PC-3 (cell line): ENCODE measurements at regions not wholly inside any gene's neighbourhood (a gene's known extent, or its start where the extent isn't known, plus 50 kb on each side); places are given as distances from the start of the nearest gene placed in this dataset.

Source experiments
- ATAC-seq: fragments of 200-7000 bp; cut with Tn5 transposase; 2 replicates; pipeline ENCODE4 v1.9.1; 2020; ENCODE audit warnings: mild to moderate bottlenecking, moderate library complexity
- BruUV-seq: library from RNA; stranded (reverse); fragments of 400-500 nt; replicated peaks from 2 replicates; lab custom pipeline; 2021; lab: Mats Ljungman, UMichigan
- CTCF ChIA-PET: fragments of 300-600 bp; sonication (Branson Sonifier 250); formaldehyde crosslinking; loops from one replicate; lab custom pipeline; 2022; ENCODE audit warnings: antibody characterized with exemption; lab: Charles Lee
- POLR2A ChIA-PET: fragments of 300-600 bp; sonication (Branson Sonifier 250); formaldehyde crosslinking; loops from one replicate; lab custom pipeline; 2022; ENCODE audit warnings: antibody characterized with exemption; ENCODE audit not compliant: unreplicated experiment; lab: Charles Lee
- DNase-seq: peaks from one replicate; pipeline ENCODE4 v3.0.0-alpha.2; 2015
- H2AFZ ChIP-seq: fragments of 300-600 bp; sonication (generic); 2 replicates; pipeline ENCODE4 v1.6.0; 2016; ENCODE audit warnings: antibody characterized with exemption, low read length
- H3F3A ChIP-seq: fragments of 300-600 bp; sonication (generic); one replicate; pipeline ENCODE4 v1.6.0; 2017; ENCODE audit warnings: antibody characterized with exemption, low read length, control low read depth, mild to moderate bottlenecking; ENCODE audit not compliant: unreplicated experiment
- H3K27ac ChIP-seq: fragments of 300-600 bp; sonication (generic); 2 replicates; pipeline ENCODE4 v1.5.1; 2016; ENCODE audit warnings: mild to moderate bottlenecking, low read length
- H3K27me3 ChIP-seq: fragments of 300-600 bp; sonication (generic); 2 replicates; pipeline ENCODE4 v1.6.1; 2016; ENCODE audit warnings: low read length, mixed read lengths
- H3K36me3 ChIP-seq: fragments of 300-600 bp; sonication (generic); 2 replicates; pipeline ENCODE4 v1.6.1; 2016; ENCODE audit warnings: low read depth, mixed run types, low read length, mixed read lengths
- H3K4me1 ChIP-seq: fragments of 300-600 bp; sonication (generic); 2 replicates; pipeline ENCODE4 v1.5.1; 2016; ENCODE audit warnings: low read length; ENCODE audit not compliant: insufficient read depth
- H3K4me2 ChIP-seq: fragments of 300-600 bp; sonication (generic); 2 replicates; pipeline ENCODE4 v1.6.0; 2016; ENCODE audit warnings: low read length
- H3K4me3 ChIP-seq: fragments of 300-600 bp; sonication (generic); 2 replicates; pipeline ENCODE4 v1.5.1; 2016; ENCODE audit warnings: mild to moderate bottlenecking, low read length, mixed read lengths
- H3K79me2 ChIP-seq: fragments of 300-600 bp; sonication (generic); 2 replicates; pipeline ENCODE4 v1.6.1; 2017; ENCODE audit warnings: low read length, mixed read lengths
- H3K9ac ChIP-seq: fragments of 300-600 bp; sonication (generic); 2 replicates; pipeline ENCODE4 v1.6.0; 2016; ENCODE audit warnings: mild to moderate bottlenecking, low read length
- H3K9me2 ChIP-seq: fragments of 300-600 bp; sonication (generic); replicated peaks from 2 replicates; pipeline ENCODE4 v1.6.1; 2016; ENCODE audit warnings: mixed run types, low read length, mixed read lengths
- H3K9me3 ChIP-seq: fragments of 300-600 bp; sonication (generic); 2 replicates; pipeline ENCODE4 v1.6.1; 2016; ENCODE audit warnings: low read length, mixed read lengths
- H4K20me1 ChIP-seq: fragments of 300-600 bp; sonication (generic); 2 replicates; pipeline ENCODE4 v1.6.1; 2016; ENCODE audit warnings: low read length, mixed read lengths
- CTCF ChIP-seq: fragments of 300-600 bp; sonication (generic); conservative IDR thresholded peaks from 2 replicates; pipeline ENCODE4 v1.5.1; 2017; ENCODE audit warnings: antibody characterized with exemption, low read depth, mild to moderate bottlenecking, low read length
- EZH2 ChIP-seq: fragments of 300-600 bp; sonication (generic); IDR thresholded peaks from one replicate; pipeline ENCODE4 v1.6.1; 2017; ENCODE audit warnings: antibody characterized with exemption, mild to moderate bottlenecking, low read length; ENCODE audit not compliant: unreplicated experiment
- EZH2phosphoT487 ChIP-seq: fragments of 300-600 bp; sonication (generic); IDR thresholded peaks from 2 replicates; pipeline ENCODE4 v1.6.1; 2018; ENCODE audit warnings: mild to moderate bottlenecking, antibody characterized with exemption, low read length, borderline replicate concordance
- intact Hi-C: fragments of 100-400 bp; cut with micrococcal nuclease; formaldehyde crosslinking; loops from 2 replicates; pipeline ENCODE4 v1.9.0; 2023

DNA sequence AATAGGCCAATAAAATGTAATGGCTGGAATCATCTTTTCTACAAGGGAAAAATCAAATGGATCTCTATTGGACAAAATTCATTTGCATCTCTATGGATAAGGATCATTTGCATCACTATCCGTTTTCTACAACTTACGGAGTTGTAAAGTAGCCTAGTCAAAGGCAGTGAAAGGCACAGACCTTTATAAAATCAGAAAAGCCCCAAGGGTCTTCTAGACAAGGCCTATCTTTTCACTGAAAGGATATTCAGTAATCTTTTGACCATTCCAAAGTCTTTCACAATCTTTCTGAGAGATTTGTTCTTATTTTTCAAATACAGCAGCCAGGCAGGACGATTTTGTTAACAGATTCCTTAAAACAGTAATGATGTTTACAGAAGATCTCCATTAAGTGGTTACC lies 119.5 kb upstream of the JADE1 start:
- Histone ChIP-seq H3K4me2 (no peak overlapping the region), H3K36me3 (no peaks in the 10 kb centered on the region), H3K27ac (no peak overlapping the region), H3K4me3 (no peak overlapping the region), H3K9me2 (no peaks in the 10 kb centered on the region), H2AFZ (no peak overlapping the region), H3F3A (no peaks in the 10 kb centered on the region), H3K27me3 (no peaks in the 10 kb centered on the region), H3K79me2 (no peaks in the 10 kb centered on the region), H3K9me3 (no peaks in the 10 kb centered on the region), H3K9ac (no peak overlapping the region), H3K4me1 (no peaks in the 10 kb centered on the region), H4K20me1 (no peaks in the 10 kb centered on the region)
- ChIA-PET POLR2A (no interaction called here), CTCF (no interaction called here)
- intact Hi-C loops, result no loop called here
- BruUV-seq, result no TSS peak
- ATAC-seq (no peak), DNase-seq (no peak)
- TF ChIP-seq EZH2, result no peak
- no peak for TF ChIP-seq EZH2phosphoT487
- no peak for TF ChIP-seq CTCF

DNA sequence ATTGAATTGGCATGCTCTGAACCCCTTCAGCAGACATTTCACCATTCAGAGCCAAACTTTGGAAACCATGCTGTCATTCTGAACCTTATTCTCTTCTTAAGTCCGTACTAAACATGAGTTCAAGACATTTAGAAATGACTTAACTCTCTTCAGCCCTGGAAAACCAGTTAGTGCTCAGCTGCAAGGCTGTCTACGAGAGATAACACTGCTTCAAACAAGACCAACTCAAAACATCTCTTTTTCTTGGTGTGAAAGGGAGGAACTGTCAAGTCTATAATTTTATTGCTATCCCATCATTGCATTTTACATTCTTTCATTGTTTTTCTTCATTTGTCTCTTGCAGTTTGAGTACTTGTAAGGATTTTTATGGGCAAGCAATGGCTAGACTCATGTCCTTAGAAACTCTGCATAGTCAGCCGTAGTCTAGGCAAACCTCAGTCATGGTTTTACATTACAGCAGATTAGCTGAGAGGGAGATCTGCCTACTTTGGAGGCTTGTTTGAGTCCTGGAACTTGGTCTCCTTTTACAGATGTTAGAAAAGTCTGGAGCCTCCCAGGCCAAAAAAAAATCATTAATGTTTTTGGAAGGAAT lies 120.6 kb upstream of the JADE1 start:
- no TSS peak for BruUV-seq
- Histone ChIP-seq H3F3A (no peaks in the 10 kb centered on the region), H3K27ac (no peak overlapping the region), H3K9me3 (no peaks in the 10 kb centered on the region), H4K20me1 (no peaks in the 10 kb centered on the region), H3K9ac (no peak overlapping the region), H2AFZ (no peak overlapping the region), H3K4me2 (no peak overlapping the region), H3K36me3 (no peaks in the 10 kb centered on the region), H3K4me3 (no peak overlapping the region), H3K4me1 (no peaks in the 10 kb centered on the region), H3K79me2 (no peaks in the 10 kb centered on the region), H3K27me3 (no peaks in the 10 kb centered on the region), H3K9me2 (no peaks in the 10 kb centered on the region)
- ATAC-seq (no peak), DNase-seq (no peak)
- TF ChIP-seq CTCF, result no peak
- TF ChIP-seq EZH2phosphoT487, result no peak
- TF ChIP-seq EZH2, result no peak
- POLR2A ChIA-PET, result no interaction called here
- CTCF ChIA-PET, result no interaction called here
- intact Hi-C loops, result no loop called here

DNA sequence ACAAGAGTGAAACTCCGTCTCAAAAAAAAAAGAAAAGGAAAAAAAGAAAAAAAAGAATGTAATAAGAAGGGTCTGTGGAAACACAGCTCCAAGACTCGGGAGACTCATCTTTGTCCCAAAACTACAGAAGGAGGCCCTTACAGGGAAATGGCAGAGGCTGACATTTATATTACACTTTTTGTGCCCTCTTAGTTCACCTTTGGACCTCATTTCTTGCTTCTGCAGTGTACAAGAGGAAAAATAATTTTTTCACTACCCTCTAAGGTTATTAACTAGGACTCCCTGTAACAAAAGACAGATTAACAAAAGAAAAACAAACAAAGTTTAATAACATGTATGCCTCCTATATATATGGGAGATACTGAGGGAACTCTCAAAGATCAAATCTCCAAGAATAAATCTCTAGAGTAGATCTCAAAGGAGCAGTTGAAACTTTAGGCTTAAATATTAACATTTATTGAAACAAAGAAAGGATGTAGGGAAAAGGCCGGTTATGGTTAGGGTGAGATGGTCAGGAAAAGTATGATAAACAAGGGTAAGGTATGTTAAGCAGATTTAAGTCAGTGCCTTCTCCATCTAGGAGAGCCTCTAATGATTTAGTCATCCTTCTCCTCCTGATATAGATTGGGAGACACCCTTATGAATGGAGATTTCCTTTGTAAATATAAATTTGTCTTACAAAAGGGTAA lies 121.3 kb upstream of the JADE1 start:
- no peaks in the 10 kb centered on the region for H3K36me3 ChIP-seq
- ChIA-PET CTCF (no interaction called here), POLR2A (no interaction called here)
- no peak overlapping the region for H2AFZ ChIP-seq
- ATAC-seq, result no peak
- no peak for TF ChIP-seq CTCF
- no peak for TF ChIP-seq EZH2
- no peak for TF ChIP-seq EZH2phosphoT487
- intact Hi-C loops, result no loop called here
- H3K79me2 ChIP-seq, result no peaks in the 10 kb centered on the region
- no peaks in the 10 kb centered on the region for H3K9me2 ChIP-seq
- H3K4me3 ChIP-seq, result no peak overlapping the region
- no peak overlapping the region for H3K9ac ChIP-seq
- no peak overlapping the region for H3K4me2 ChIP-seq
- DNase-seq, result no peak
- BruUV-seq, result no TSS peak
- H3K27ac ChIP-seq, result no peak overlapping the region
- H4K20me1 ChIP-seq, result no peaks in the 10 kb centered on the region
- H3K9me3 ChIP-seq, result no peaks in the 10 kb centered on the region
- H3K4me1 ChIP-seq, result no peaks in the 10 kb centered on the region
- H3F3A ChIP-seq, result no peaks in the 10 kb centered on the region
- H3K27me3 ChIP-seq, result no peaks in the 10 kb centered on the region
